ENCODE measurements at regions not wholly inside any gene's neighbourhood (a gene's known extent, or its start where the extent isn't known, plus 50 kb on each side); places are given as distances from the start of the nearest gene placed in this dataset.

DNA sequence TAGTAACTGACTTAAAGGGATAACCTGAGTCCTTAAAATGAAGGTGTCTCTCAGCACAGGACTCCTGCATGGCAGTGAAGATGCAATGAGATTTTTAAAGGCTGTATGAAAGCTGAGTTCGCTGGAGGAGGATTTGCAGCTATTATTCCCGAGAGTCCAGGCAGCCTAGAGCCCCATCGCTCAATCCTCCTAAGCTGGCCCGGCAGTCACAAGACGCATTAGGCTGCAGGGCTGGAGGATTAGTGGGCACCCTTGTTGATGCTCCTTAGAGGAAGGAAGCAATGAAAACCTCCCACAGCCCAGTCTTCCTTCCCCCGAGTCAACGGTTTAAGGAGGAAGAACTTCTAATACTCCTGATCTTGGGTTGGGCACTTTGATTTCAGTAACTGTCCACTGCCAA, 239.5 kb downstream of the EFNB2 start:
- no peak for DNase-seq

DNA sequence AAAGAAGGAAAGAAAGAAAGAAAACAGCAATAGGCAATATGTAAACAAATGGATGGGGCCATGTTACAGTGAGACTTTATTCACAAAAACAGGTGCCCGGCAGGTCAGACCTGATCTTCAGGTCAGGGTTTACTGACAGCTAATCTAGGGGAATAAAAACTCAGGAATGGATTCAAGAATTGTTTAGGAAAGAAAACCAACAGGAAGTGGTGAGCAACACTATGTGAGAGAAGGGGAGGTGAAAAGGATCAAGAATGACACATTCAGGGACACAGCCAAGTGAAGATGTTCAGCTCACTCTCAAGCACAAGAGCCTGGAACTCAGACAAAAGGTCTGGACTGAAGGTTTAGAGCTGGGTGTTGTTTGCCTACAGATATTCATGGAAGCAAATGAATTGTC, 244.5 kb downstream of the EFNB2 start:
- DNase-seq, result no peak

DNA sequence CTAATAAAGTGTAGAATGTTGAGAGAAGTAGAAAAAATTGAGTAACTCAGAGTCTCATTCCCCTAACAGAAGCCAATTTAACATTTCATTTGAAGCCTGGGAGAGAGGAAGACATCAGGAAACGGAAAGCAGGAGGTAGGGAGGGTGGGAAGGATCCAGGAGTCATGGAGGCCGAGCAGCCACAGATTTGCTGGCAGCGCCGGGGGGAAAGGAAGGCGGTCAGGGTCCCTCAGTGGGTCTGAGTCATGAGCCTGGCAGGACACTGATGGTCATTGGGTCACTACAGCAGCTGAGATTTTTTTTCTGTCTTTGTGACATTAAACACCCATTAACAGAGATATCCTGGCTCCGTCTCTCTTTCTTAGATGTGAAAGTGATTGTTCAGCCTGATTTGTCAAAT, 248.1 kb downstream of the EFNB2 start:
- DNase-seq, result no peak

DNA sequence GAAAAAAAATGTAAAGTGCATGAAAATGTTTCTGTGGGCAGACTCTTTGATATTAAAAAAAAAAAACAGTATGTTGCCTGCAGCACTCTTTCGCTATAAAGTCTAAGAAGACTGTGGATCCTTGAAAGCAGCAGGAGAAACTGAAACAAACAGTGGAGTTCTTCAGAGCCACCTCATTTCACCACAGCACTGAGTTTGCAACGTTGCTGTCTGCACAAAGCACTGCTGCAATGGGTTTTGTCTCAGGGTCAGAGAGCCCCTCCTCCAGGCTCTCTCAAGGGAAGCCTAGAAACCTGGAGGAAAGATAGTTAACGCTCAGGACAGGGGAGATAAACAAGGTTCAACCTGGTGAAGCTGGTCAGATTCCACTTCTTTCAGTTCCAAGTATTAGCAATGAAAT, 248.7 kb downstream of the EFNB2 start:
- no peak for DNase-seq

DNA sequence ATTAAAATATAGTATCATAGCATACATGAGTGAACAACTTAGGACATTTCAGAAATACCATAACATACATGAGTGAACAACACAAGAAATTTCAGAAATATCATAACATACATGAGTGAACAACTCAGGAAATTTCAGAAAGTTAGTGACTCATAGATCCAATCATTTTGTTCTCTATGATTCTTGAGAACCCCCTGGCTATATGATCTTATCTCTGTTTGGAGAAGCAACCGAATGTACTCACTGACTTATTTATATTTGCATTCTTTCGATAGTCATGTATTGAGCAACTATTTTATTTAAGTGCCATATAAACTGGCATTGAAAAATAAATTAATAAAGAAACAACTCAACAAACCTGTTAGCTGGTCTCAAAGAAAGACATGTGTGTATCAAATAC, 251.1 kb downstream of the EFNB2 start:
- no peak for DNase-seq

DNA sequence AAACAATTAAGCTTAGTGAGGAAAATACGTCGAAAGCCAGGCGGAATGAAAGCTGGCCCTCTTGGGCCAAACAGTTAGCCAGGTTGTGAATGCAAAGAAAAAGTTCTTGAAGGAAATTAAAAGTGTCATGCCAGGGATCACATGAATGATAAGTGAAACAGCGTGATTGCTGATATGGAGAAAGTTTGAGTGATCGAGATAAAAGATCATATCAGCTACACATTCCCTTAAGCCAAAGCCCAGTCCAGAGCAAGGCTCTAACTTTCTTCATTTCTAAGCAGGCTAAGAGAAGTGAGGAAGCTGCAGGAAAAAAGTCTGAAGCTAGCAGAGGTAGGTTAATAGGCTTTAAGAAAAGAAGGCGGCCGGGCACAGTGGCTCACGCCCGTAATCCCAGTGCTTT, 254.0 kb downstream of the EFNB2 start:
- DNase-seq, result no peak

DNA sequence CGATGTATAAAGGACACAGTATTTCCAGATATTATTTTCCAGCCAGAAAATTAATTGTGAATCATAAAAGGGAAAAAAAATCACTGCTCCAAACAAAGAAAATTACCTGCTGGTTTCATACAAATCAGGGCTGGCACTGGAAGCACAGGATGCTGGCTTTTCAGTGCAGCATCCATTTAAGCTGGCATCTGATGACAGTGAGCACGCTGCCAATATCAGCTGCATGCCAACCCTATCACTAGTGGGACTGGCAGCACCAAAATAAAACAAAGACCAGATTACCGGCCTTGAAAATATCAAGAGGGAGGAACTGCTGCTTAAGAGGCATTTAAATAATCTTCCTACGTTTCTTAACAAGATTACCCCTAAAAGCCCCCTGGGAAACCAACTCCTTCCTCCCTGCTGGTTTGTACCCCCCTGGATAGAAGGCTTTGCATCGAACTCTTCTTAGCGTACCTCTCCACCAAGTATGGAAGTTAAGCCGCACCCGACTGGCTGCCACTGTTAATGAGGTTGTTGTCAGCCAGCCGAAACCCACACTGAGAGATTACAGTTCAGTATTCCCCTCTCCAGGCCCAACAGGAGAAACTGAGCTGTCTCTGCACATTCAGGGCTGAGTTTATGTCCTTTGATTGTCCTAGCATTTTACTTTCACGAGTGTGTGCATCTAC, 257.8 kb downstream of the EFNB2 start:
- DNase-seq, result no peak

DNA sequence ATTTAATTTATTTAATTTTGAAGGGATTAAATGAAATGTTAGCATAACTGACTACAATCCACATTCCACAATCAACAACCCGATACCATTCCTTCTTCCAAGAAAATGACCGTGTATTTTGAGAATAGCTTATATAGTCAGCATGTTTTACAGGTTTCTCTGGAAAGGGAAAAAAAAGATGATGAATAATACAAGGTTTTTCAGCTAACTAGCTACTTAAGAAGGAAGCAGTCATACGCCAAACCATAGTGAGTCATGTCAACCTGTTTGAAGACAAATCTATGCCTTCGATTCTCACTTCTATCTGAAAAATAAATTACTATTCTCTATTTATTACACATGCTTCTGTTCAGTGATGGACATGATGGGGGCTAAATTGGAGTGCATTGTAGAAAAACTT, 258.6 kb downstream of the EFNB2 start:
- no peak for DNase-seq

DNA sequence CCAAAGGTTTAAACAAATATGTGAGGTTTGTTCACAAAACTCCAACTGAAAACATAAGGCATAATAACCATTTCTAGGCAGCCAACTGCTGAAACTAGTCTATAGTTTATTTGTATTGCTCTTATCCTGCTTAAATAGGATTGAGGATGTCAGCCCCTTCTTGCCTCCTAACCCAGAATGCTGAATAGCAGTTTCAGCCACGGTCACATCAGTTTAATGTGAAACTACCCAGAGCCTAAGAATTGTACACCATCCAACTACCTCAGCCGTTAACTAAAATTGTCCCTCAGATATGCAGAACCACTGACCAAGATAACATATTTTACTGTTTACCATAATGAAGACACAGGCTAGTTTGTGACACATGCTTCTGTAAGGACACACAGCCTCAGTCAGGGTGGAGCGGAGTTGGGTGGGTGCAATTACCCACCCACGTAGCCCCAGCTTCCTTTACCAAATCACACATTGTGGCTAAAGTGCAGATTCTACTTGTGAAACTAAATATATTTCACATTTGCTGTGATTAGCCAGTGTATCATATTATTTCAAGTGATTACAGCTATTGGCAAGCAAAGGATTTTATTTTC, 259.9 kb downstream of the EFNB2 start:
- no peak for DNase-seq

DNA sequence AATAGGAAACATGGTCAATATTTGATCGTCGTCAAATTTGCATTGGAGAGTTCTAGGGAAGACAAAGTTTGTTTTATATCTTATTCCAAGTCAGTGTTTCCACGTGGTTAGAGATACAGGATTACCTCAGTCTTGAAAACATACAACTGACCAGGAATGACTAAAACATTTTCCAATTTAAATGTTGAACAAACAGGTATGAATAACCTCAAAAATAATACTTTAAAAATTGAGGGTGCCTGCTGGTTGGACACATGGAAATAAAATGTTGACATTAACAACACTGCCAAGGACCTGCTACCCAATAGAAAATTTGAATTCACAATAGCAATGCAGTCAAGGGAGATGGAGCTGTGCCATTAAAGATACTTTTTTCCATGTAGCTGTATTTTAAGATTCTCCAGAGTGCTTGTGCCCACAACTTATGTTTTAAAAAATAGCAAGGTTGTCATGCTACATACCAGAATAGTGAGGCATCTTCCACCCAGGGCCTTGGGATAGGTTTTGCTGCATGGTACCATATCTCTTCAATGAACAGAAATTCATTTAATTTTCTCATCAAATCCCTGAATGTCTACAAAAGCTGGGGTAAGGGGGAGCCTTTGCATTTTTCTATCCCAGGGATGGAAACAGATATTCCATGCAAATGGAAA, 260.8 kb downstream of the EFNB2 start:
- no peak for DNase-seq

DNA sequence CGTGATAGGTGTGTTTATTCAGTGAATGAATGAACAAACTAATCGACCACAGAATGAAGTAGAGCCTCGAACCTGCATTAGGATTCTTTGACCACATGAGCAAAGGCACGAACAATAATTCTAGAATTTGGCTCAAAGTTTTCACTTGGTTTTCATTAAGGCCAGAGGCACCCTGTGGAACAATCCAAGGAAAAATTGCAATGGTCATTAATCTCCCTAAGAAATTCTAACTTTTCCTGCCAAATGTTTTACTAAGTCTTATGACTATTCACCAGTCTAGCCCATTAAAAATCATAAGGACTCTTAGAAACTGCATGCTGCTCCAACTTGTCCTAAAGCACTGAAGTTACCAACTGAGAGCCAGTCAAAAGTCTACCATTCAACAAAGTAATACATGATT, 271.7 kb downstream of the EFNB2 start:
- DNase-seq, result no peak

DNA sequence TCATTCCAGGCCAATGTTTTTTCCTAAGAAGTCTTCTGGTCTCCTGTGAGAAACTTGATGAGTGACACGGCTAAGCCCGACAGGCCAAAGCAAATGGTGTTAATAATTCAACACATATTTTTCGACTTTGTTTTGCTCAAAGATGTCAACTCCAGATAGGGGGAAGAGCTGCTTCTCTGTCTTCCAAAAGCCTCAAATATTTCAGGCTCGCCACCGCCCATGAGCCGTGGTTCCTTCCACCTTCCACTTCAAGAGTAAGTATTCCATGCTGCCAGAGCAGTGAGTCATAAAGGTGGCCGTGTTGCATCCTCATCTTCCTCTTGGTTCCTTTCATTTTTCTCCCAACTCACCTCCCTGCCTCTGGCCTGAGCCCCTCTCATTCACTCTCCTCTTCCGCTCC, 272.6 kb downstream of the EFNB2 start:
- DNase-seq, result no peak

DNA sequence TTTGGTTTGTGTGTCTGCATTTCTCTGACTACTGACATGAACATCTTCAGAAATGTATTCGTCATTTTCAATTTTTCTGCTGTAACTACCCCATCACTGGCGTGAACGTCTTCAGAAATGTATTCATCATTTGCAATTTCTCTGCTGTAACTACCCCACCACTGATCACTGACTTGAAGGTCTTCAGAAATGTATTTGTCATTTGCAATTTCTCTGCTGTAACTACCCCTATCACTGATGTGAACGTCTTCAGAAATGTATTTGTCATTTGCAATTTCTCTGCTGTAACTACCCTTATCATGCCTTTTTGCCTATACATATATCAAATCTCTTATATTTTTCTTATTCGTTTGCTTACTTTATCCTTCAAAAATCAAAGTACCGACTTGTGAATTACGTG, 274.0 kb downstream of the EFNB2 start:
- DNase-seq, result no peak

DNA sequence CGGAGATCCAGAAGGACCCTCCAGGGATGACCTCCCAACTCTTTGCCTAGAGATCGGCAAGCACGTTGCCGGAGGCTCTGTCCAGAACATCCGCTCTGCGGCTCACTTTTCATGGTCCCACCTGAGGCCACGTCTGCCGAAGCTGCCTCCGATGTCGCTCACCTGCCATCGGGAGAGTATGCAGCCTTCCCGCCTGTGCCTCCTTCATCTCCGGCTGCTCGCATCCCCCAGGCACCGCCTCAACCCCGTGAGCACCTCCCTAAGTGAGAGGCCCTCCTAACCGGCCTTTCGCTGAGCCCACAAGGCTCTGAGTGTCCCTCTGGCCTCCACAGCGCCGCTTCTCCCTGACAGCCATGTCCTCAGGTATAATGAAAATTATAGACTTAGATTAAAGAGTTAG, 275.1 kb downstream of the EFNB2 start:
- DNase-seq, result no peak

DNA sequence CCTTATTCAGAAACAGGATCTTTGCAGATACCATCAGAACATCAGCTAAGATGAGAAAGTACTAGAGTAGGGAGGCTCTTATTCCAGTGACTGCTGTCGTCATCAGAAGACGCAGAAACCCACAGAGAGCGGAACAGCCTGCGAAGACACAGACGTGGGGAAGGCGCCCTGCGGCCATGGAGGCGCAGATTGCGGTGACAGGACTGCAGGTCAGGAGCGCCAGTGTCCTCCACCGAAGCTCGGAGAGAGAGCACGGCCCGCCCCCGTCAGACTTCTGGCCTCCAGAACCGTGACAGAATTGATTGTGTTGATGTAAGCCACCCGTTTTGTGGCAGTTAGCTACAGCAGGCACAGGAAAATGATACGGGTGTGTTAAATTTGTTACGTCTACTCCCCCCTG, 275.5 kb downstream of the EFNB2 start:
- no peak for DNase-seq

DNA sequence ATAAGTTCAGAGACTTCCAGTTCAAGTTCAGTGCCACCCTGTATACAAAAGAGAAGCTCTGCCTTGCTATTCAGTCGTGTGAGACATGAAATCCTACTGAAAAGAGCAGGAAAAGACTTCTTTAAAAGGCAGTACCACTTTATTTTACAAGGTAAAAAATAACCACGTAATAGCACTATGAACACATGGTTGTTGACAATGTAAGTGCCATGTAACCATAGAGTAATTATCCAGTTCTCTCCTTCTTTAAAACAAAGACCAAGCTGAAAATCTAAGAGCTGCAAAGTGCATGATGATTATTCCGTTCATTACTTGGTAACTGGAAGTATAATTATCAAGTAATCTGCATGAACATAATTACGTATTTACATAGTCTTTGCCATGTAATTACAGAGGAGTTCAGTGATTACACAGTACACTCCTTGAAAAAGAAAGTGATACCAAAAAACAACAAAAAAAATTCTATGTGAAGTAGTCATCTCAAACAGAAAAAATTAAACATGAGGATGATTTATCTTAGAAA, 288.7 kb downstream of the EFNB2 start:
- DNase-seq, result no peak

DNA sequence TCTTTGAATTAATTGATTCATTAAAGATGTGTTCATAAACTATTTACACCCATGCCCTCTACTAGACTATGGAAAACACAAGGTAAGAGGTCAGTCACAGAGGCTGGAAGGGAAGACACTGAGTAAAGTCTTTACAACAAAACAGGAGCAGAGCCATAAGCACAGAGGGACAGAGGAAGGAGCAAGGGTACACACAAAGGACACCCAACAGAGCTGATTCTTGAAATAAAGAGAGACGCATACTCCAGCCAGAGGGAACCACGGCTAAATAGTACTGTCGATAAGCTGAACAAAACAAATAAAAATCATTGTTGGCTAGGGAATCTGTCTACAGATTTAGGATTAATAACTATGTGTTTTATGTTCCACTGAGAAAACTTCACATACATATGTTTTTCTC, 289.2 kb downstream of the EFNB2 start:
- no peak for DNase-seq

DNA sequence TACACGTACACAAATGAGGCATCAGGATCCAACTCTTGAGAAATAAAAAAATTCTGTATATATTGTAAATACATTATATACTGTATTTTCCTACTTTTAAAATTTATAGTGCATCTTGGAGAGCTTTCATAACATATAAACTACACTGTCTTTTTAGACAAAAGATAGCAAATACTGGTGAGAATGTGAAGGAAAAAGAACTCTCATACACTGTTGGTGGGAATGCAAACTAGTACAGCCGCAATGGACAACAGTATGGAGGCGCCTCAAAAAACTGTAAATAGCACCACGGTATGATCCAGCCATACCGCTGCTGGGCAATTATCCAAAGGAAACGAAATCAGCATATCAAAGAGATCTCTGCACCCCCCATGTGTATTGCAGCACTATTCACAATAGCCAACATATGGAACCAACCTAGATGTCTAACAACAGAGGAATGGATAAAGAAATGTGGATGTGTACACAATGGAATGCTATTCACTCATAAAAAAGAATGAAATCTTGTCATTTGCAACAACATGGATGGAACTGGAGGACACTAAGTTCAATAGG, 292.4 kb downstream of the EFNB2 start:
- DNase-seq, result no peak

DNA sequence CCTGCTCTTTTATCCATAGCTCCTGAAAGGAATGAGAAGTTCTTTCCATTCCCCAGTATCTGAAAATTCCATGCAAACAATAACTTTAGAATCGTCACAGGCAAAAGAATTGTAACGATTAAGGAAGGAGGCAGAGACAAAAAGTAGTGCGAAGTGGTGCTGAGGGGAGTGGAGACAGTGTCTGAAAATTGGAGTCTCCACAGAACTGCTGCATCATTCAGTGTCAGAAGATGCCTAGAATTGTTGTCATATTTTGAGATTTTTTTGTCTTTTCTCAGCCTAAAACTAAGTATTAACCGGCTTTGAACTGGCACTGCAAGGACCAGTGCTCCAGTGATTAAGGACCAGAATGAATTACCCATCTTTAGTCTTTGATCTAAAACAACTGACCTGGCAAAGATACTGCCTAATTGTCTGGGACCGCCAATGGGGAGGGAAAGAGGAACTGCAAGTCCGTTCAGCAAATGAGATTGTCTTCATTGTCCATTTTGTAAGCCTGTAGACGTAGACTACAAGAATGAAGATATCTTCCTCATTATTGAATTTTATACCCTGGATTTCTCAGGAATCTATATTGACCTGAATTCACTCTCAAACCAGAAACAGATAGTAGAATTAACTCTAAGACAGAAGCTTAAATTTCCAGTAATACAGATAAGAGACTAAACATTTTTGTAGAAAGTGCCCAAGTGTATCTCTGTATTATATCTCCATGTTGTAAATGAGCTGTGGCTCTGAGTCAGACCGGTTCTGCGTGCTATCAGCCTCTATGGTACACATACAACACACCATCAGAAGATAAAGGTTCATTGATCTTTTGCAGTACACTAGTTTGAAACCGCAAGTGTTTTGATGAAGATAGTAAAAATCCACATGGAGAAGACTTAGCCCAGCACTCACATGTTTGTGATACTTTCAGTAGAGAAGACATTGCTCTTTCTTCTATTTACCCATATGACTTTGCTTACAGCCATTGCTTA, 293.2 kb downstream of the EFNB2 start:
- no peak for DNase-seq

DNA sequence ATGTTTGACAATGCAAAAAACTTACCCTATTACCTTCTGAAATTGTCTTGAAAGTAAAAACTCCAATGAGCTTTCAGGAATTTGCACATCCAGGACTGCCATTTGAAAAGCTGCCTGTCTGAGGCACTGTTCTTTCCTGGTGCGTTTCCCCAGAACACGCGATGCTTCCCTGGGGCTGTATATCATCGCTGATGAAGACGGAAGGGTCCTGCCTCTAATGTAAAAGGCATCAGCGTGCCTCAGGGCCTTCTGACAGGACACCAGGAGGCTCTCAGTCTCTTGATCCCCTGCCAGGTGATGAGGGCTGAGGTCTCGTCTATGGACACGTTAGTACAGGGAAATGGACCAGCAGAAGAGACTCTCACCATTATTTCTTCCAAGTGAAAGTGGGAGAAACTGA, 296.8 kb downstream of the EFNB2 start:
- no peak for DNase-seq

DNA sequence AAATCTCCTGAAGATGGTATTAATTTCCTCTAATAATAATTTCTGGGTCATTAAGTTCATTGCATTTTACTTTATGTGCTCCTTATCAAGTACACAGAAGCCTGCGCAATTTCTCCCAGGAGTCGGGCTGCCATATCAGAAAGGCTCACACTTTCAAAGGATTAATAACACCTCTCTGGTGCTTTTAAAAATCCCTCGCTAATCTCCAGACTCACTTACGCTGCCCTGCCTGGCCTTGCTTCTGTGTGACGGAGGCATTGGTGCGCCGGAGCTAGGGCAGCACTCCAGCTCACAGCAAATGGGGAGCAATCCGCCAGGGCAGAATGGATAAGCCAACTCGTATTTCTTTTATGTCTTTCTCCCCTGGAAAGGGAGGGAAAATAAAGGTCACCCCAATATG, 300.8 kb downstream of the EFNB2 start:
- no peak for DNase-seq

DNA sequence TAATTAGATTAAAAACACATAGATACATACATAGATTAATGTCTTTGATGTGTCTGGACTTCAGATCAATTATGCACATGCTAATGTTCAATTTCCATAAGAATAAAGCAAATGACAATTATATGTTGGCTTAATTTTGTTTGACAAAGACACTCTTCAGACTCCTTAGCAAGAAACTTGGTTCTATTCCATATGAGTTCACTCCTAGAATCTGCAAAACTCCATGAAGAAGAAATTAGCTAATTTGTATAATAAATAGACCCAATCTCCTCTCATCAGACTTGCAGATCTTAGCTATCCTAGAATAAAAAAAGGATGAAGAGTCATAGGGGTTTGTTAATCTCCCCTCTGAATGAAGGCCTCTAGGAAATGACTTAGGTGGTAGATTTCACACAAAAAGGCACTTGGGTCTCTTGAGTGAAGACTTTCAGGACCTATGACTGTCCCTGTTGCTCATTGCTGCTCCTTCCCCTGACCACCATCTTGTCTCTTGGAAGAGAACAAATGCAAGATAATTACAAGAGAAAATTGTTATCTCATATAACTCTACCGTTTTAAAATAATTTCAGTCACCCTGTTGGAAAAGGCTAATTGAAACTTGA, 302.2 kb downstream of the EFNB2 start:
- no peak for DNase-seq

DNA sequence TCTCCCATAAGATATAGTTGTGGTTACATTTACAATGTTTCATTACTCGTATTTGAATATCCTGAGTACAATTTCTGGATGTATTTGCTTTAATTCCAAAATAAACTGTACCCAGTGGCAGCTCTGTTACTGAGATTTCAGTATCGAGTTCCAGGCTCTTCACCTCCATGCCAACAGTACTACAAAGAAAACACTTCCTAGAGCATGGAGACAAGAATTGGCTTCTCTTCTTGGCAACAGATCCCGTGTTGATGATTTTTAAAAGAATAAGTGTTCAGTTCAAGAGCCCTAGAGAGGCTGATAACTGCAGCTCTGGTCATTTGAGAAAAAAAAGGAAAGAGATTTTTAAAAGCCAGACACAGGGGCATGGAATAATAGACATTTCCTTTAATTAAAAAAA, 302.8 kb downstream of the EFNB2 start:
- DNase-seq, result no peak

Measured in inflammatory macrophage treated with lipopolysaccharide for 1 hour (primary cell).